ENCODE measurements at regions not wholly inside any gene's neighbourhood (a gene's known extent, or its start where the extent isn't known, plus 50 kb on each side); places are given as distances from the start of the nearest gene placed in this dataset.
"Not testable (repeated sequence)": the region's sequence is repeated elsewhere in the genome, so short reads cannot be mapped to it uniquely, and the experiment has no call there.

DNA sequence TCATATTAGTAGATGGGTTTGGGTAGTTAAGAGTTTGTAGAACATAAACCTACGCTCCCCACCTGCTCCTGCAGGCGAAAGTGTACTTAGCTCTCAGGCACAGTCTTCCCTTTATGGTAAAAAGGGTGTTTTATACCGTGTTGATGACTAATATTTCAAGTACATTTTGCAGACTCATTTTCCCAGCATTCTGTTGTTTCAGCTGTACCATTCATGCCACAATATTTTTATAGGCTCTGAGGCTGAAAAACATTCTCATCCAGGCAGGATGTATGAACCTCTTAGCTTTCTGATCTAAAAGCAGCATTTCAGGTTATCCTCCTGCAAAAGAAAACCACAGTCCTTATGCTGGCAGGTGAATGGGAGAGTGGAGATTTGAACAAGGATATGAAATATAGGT, 231.4 kb downstream of the NR2F1-AS1 start:
- no peak for DNase-seq
- 61 to 64% methylated on average over 3 of the region's 3 CpGs for WGBS, 2 donors
- H3K36me3 ChIP-seq = no peaks in the 10 kb centered on the region
- intact Hi-C loops (cut with DNase I) = no loop called here
- H3K4me1 ChIP-seq = peaks cover 16 to 51% of the 10 kb centered on the region in 2 donors
- H3K4me3 ChIP-seq (replicated peaks in 1 of 3) = no peak overlapping the region
- TF ChIP-seq, protein P1, sequence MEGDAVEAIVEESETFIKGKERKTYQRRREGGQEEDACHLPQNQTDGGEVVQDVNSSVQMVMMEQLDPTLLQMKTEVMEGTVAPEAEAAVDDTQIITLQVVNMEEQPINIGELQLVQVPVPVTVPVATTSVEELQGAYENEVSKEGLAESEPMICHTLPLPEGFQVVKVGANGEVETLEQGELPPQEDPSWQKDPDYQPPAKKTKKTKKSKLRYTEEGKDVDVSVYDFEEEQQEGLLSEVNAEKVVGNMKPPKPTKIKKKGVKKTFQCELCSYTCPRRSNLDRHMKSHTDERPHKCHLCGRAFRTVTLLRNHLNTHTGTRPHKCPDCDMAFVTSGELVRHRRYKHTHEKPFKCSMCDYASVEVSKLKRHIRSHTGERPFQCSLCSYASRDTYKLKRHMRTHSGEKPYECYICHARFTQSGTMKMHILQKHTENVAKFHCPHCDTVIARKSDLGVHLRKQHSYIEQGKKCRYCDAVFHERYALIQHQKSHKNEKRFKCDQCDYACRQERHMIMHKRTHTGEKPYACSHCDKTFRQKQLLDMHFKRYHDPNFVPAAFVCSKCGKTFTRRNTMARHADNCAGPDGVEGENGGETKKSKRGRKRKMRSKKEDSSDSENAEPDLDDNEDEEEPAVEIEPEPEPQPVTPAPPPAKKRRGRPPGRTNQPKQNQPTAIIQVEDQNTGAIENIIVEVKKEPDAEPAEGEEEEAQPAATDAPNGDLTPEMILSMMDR (IDR thresholded peaks at IDR 0.05) = no peak
- TF ChIP-seq POLR2A (IDR thresholded peaks at IDR 0.05) = no peak
- peak overlapping the region in 1 of 3 donors; percentile 60 for H3K27ac ChIP-seq
- H3K9me3 ChIP-seq = no peaks in the 10 kb centered on the region
- no peaks in the 10 kb centered on the region for H3K27me3 ChIP-seq

DNA sequence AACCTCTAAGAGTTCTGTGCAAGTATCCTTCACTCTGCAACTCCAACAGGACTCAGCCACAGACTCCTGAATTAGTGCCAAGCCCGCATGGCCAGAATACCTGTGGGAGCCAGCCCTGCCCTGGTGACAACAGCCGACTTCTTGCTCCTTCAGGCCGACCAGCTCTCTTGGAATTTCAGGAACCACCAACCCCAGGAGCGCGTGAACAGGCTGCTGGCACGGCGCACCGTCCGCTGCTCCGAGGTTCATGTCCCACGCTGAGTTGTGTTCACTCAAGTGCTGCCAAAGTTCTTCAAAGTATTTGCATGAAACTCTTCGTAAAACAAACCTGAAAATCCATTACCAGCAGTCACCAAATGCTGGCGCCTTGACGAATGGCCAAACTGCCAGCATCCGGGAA, 232.8 kb downstream of the NR2F1-AS1 start:
- Histone ChIP-seq H3K4me3 (replicated peaks in 1 of 3) (no peak overlapping the region), H3K4me1 (peaks cover 21 to 63% of the 10 kb centered on the region in 2 donors), H3K9me3 (no peaks in the 10 kb centered on the region), H3K36me3 (no peaks in the 10 kb centered on the region), H3K27ac (peak overlapping the region in 2 of 3 donors; percentile 55 to 60), H3K27me3 (no peaks in the 10 kb centered on the region)
- peak; percentile 95 for DNase-seq
- WGBS, 2 donors = 38 to 47% methylated on average over 12 to 15 of the region's 15 CpGs
- intact Hi-C loops (cut with DNase I) = no loop called here
- TF ChIP-seq, protein P1 (IDR thresholded peaks at IDR 0.05) = no peak
- no peak for TF ChIP-seq POLR2A (IDR thresholded peaks at IDR 0.05)

DNA sequence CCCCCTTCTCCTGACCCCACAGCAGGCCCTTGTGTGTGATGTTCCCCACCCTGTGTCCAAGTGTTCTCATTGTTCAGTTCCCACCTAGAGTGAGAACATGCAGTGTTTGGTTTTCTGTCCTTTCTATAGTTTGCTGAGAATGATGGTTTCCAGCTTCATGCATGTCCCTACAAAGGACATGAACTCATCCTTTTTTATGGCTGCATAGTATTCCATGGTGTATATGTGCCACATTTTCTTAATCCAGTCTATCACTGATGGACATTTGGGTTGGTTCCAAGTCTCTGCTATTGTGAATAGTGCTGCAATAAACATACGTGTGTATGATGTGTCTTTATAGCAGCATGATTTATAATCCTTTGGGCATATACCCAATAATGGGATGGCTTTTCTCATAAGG, 234.2 kb downstream of the NR2F1-AS1 start:
- H3K36me3 ChIP-seq; H3K9me3 ChIP-seq; intact Hi-C loops (cut with DNase I); H3K4me3 ChIP-seq (replicated peaks in 1 of 3); DNase-seq; H3K27me3 ChIP-seq: not testable (repeated sequence)
- H3K4me1 ChIP-seq = peaks cover 33 to 64% of the 10 kb centered on the region in 2 donors
- 86 to 96% methylated on average over 1 of the region's 1 CpG for WGBS, 2 donors
- peak overlapping the region in 1 of 3 donors; percentile 60 for H3K27ac ChIP-seq

DNA sequence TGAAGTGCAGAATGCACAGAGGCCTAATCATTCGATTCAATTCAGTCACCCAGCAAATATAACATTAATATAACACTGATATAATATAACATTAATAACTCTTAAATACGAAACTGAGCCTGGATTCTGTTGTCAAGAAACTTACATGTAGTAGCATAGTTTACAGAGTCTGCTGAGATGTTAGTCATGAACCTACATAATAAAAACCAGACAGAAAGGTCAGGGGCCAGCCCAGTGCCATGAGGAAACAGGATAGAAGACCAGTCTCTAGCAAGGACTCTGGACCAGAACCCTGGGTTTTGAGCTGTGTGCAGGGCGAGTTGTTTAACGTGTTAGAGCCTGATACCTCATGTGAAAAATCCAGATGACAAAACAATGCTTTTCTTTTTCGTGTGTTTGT, 234.7 kb downstream of the NR2F1-AS1 start:
- Histone ChIP-seq H3K4me3 (replicated peaks in 1 of 3) (no peak overlapping the region), H3K27ac (peak overlapping the region in 1 of 3 donors; percentile 0), H3K9me3 (no peaks in the 10 kb centered on the region), H3K4me1 (peaks cover 35 to 65% of the 10 kb centered on the region in 2 donors), H3K36me3 (no peaks in the 10 kb centered on the region), H3K27me3 (no peaks in the 10 kb centered on the region)
- DNase-seq = no peak
- TF ChIP-seq, protein P1 (IDR thresholded peaks at IDR 0.05) = no peak
- WGBS, 2 donors = 77 to 84% methylated on average over 5 of the region's 5 CpGs
- intact Hi-C loops (cut with DNase I) = no loop called here

DNA sequence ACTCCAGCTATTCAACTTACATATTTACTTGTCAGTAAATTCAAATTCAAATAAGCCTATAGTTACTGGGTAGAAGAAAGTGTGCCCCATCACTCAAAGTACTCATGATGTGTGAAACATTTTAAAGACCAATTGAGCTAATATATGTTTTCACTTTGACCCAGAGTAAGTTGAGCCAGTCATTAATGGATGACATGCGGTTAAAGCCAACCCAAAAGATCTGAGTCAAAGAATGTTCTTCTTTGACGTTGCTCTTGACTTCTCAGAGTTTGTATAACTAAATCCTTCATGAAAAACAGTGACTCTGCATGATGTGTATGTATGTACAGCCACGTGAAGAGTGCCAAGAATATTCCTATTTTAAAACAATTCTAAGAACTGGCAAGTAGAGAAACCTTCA, 237.4 kb downstream of the NR2F1-AS1 start:
- TF ChIP-seq, protein P1 (IDR thresholded peaks at IDR 0.05) = no peak
- TF ChIP-seq POLR2A (IDR thresholded peaks at IDR 0.05) = no peak
- H3K27me3 ChIP-seq = no peaks in the 10 kb centered on the region
- intact Hi-C loops (cut with DNase I) = no loop called here
- WGBS, 2 donors = 56 to 60% methylated on average over 3 of the region's 3 CpGs
- H3K27ac ChIP-seq = peak overlapping the region; percentile 66 to 90 (median 74)
- H3K4me1 ChIP-seq = peaks cover 37 to 55% of the 10 kb centered on the region in 2 donors
- no peak overlapping the region for H3K4me3 ChIP-seq (replicated peaks in 1 of 3)
- no peak for DNase-seq
- no peaks in the 10 kb centered on the region for H3K9me3 ChIP-seq
- no peaks in the 10 kb centered on the region for H3K36me3 ChIP-seq

Data from thyroid gland (tissue), 4 donors.